Mucosa of rectum (tissue), 2 donors: ENCODE measurements at regions not wholly inside any gene's neighbourhood (a gene's known extent, or its start where the extent isn't known, plus 50 kb on each side); places are given as distances from the start of the nearest gene placed in this dataset.
"Not testable (repeated sequence)": the region's sequence is repeated elsewhere in the genome, so short reads cannot be mapped to it uniquely, and the experiment has no call there.

Experiments
- H3K27ac ChIP-seq, 2 donors: one replicate each; pipeline ENCODE4 v1.7.0; 2013; ENCODE audit warnings: inconsistent platforms in 2 of 2, low read depth in 2 of 2, low read length in 2 of 2
- H3K27me3 ChIP-seq, 2 donors: one replicate each; pipeline ENCODE4 v1.7.0; 2013; ENCODE audit warnings: low read length in 2 of 2; ENCODE audit not compliant: control insufficient read depth in 2 of 2, insufficient read depth in 2 of 2
- H3K36me3 ChIP-seq, 2 donors: one replicate each; pipeline ENCODE4 v1.7.0; 2013; ENCODE audit warnings: low read length in 2 of 2; ENCODE audit not compliant: control insufficient read depth in 2 of 2, insufficient read depth in 2 of 2
- H3K4me1 ChIP-seq, 2 donors: one replicate each; pipeline ENCODE4 v1.7.0; 2013; ENCODE audit warnings: low read length in 2 of 2, mild to moderate bottlenecking in 1 of 2; ENCODE audit not compliant: control insufficient read depth in 2 of 2, insufficient read depth in 2 of 2
- H3K4me3 ChIP-seq, 2 donors: one replicate each; pipeline ENCODE4 v1.7.0; 2013; ENCODE audit warnings: low read length in 2 of 2
- H3K9ac ChIP-seq, 2 donors: one replicate each; pipeline ENCODE4 v1.7.0; 2013; ENCODE audit warnings: low read length in 2 of 2, low read depth in 1 of 2, mild to moderate bottlenecking in 1 of 2
- H3K9me3 ChIP-seq, 2 donors: one replicate each; pipeline ENCODE4 v1.7.0; 2013; ENCODE audit warnings: low read length in 2 of 2; ENCODE audit not compliant: control insufficient read depth in 2 of 2
- donor health status: healthy.
- donor health status: Normal muscosa, but diverticular disease.

DNA sequence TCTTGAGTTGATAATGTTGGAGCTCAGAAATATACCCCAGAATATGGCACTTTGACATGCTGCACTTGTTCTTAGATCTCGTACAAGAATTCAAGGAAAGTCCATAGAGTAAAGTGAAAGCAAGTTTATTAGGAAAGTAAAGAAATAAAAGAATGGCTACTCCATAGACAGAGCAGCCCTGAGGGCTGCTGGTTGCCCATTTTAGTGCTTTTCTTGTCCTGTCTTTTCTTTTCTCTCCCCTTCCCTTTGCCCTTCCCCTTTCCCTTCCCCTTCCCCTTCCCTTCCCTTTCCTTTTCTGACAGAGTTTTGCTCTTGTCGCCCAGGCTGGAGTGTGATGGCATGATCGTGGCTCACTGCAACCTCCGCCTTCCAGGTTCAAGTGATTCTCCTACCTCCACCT is 283.4 kb upstream of the SEMA6A start:
- not testable (repeated sequence) for H3K9ac ChIP-seq, H3K4me1 ChIP-seq, H3K27ac ChIP-seq, H3K4me3 ChIP-seq, H3K9me3 ChIP-seq, H3K36me3 ChIP-seq
- H3K27me3 ChIP-seq: peaks cover 0 to 13% of the 10 kb centered on the region in 2 donors

DNA sequence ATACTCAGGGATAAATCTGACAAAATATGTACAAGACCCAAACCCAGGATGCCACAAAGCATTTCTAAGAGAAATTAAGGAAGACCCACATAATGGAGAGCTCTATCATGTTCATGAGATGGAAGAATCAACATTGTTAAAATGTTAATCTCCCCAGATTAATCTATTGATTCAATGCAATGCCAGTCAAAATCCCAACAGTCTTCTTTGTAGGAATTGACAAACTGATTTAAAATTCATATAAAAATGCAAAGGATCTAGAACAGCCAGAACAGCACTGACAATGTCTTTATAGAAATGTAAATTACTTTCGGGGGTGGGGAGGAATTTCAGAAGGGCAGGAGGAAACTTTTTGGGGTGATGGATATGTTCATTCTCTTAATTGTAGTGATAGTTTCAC is 281.6 kb upstream of the SEMA6A start:
- Histone ChIP-seq H3K9ac (no peak overlapping the region), H3K9me3 (no peaks in the 10 kb centered on the region)

DNA sequence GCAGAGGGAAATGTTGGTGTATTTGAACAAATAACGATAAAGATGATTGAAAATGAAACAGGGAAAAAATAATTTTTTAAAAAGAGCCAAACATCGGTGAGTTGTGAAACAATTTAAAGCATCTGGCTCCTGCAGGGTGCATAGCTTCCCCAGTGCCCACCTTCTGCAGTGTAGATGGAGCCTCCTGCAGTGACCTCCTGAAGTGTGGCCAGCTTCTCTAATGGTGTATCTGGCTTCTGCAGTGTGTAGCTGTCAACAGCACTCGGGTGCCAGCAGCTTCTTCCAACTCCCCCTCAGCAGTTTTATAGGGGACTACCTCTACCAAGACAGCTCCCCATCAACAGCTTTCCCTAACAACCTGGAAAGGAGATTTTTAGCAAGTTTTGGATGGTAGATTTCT is 279.4 kb upstream of the SEMA6A start:
- H3K27me3 ChIP-seq: peaks cover 4 to 13% of the 10 kb centered on the region in 2 donors
- no peaks in the 10 kb centered on the region for H3K9me3 ChIP-seq
- H3K9ac ChIP-seq: no peak overlapping the region
- H3K4me3 ChIP-seq: no peak overlapping the region
- no peaks in the 10 kb centered on the region for H3K36me3 ChIP-seq
- H3K27ac ChIP-seq: no peak overlapping the region
- H3K4me1 ChIP-seq: no peaks in the 10 kb centered on the region

More for the DNA sequence above, 281.6 kb upstream of the SEMA6A start:
- H3K4me1 ChIP-seq: no peaks in the 10 kb centered on the region
- no peak overlapping the region for H3K4me3 ChIP-seq
- H3K27ac ChIP-seq: no peak overlapping the region
- H3K36me3 ChIP-seq: no peaks in the 10 kb centered on the region
- H3K27me3 ChIP-seq: peaks cover 0 to 6% of the 10 kb centered on the region in 2 donors

DNA sequence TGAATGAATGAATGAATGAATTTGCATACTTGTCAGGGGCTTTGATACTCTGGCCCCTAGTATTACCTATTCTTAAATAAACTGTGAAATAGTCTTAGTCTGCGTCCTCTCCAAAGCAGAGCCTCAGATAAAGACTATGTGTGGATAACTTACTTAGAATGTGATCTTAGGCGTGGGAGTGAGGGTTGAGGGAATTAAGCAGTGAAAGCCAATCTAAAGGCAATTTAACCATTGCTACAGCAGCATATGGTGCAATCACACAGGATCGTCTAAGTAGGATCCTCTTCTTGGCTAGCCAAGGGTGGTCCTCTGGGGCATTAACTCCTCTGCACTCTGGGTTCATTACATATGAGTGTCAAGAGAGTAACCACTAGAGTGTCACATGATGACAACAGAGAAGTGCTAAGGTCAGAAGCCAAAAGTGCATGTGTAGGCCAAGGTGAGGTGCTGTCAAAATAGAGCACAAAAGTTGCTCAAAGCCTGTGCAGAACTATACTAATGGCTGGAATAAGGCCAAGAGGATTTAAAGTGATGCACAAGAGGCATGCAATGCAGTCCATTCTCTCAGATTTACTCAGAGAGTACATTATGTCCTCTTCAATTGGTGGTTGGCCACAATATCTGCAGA is 274.4 kb upstream of the SEMA6A start:
- Histone ChIP-seq H3K4me1 (no peaks in the 10 kb centered on the region), H3K27ac (no peak overlapping the region)

DNA sequence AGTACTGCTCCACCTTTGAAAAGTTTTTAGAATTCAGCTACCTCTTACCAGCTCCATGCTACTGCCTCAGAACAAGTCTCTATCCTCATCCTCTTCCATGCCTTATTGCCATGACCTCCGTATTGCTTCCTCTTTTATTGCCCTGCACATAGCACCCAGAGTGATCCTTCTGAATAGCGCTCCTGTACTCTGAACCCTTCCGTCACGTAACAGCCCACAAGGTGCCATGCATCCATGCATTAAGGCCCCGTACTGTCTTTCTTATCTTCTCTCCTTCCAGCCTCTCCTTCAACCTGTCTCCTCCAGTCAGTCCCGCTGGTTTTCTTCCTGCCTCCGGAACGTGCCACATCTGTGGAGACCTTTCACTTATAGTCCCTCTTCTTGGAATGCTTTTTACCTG is 273.3 kb upstream of the SEMA6A start:
- Histone ChIP-seq H3K27me3 (peaks cover 11 to 41% of the 10 kb centered on the region in 2 donors), H3K9me3 (no peaks in the 10 kb centered on the region), H3K36me3 (no peaks in the 10 kb centered on the region), H3K4me1 (peaks cover 0 to under 1% of the 10 kb centered on the region in 2 donors), H3K9ac (no peak overlapping the region), H3K27ac (no peak overlapping the region), H3K4me3 (no peak overlapping the region)

More for the DNA sequence above, 274.4 kb upstream of the SEMA6A start:
- Histone ChIP-seq H3K9me3 (no peaks in the 10 kb centered on the region), H3K9ac (no peak overlapping the region), H3K36me3 (no peaks in the 10 kb centered on the region), H3K27me3 (peaks cover 11 to 41% of the 10 kb centered on the region in 2 donors), H3K4me3 (no peak overlapping the region)

DNA sequence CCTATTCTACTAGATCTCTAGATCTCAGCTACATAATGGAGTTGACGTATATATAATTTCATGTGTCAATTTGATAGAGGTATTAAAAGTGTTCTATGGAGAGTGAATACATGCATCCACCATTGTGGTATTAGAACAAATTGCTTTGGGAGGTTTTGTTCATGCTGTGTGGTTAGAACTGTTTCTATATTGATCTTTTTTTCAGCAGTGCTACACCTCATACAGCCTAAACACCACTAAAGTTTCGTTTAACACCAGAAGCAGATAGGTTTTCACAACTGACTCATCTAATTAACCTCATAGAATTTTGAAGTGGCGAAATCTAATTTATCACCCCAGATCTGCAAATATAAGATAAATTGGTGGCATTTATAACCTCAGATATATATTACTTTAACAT is 269.4 kb upstream of the SEMA6A start:
- Histone ChIP-seq H3K27me3 (peaks cover 7 to 40% of the 10 kb centered on the region in 2 donors), H3K4me3 (no peak overlapping the region), H3K27ac (no peak overlapping the region), H3K4me1 (peaks cover 0 to 3% of the 10 kb centered on the region in 2 donors), H3K9ac (no peak overlapping the region), H3K9me3 (no peaks in the 10 kb centered on the region), H3K36me3 (no peaks in the 10 kb centered on the region)

DNA sequence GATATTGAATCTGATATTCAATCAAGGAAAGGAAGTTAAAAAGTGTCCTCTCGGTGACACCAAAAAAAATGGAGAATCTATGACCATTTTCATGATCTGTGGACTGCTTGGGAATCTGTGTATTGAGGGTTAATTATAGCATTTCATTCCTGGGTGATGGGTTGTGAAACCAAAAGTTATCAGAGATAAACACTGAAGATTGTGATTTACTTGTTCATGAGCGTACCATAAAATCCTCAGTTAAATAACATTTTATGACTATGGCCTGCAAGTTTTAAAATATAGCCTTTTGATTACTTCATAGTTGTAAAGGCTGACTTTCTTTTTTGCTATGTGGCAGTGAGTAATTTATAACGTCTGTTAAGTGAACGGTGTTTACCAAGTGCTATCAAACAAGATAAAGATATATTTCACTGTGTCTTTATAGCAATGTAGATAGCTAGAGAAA is 267.9 kb upstream of the SEMA6A start:
- Histone ChIP-seq H3K27ac (no peak overlapping the region), H3K36me3 (no peaks in the 10 kb centered on the region), H3K9me3 (no peaks in the 10 kb centered on the region), H3K4me1 (peaks cover 0 to 3% of the 10 kb centered on the region in 2 donors), H3K4me3 (no peak overlapping the region), H3K9ac (no peak overlapping the region), H3K27me3 (peaks cover 7 to 31% of the 10 kb centered on the region in 2 donors)

DNA sequence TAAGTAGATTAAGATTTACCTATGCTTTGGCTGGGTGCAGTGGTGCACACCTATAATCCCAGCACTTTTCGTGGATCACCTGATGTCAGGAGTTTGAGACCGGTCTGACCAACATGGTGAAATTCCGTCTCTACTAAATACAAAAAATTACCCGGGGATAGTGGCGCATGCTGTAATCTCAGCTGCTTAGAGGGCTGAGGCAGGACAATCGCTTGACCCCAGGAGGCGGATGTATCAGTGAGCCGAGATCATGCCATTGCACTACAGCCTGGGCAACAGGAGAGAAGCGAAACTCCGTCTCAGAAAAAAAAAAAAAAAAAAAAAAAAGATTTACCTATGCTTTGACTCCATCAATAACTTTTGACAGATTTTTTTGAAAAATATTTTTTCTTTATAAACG is 267.1 kb upstream of the SEMA6A start:
- Histone ChIP-seq H3K9ac (no peak overlapping the region), H3K9me3 (no peaks in the 10 kb centered on the region), H3K4me1 (peaks cover 0 to 3% of the 10 kb centered on the region in 2 donors), H3K4me3 (no peak overlapping the region), H3K27ac (no peak overlapping the region), H3K27me3 (peaks cover 7 to 33% of the 10 kb centered on the region in 2 donors), H3K36me3 (no peaks in the 10 kb centered on the region)

DNA sequence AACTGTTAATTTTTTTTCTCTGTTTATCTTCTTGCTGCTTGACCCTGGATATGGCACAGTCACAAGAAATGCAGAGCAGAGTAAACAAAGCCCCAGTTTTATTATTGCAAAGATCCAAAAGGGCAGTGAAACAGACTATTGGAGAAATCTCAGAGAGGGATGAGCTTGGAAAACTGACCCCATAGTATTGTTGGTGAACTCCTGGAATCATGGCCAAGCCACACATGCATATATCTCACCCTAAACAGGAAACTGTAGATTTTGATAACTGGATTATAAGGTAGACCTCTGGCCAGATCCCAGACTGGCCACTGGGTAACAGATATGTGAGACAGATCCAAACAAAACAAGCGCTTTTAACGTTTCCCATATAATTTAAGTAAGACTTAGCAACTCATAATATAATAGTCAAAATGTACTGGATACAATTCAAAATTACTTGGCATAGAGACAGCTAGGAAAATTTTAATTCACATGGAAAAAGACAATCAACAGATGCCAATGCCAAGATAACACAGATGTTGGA is 263.5 kb upstream of the SEMA6A start:
- Histone ChIP-seq H3K4me1 (peaks cover 0 to 3% of the 10 kb centered on the region in 2 donors), H3K27ac (no peak overlapping the region), H3K9me3 (no peaks in the 10 kb centered on the region), H3K9ac (no peak overlapping the region), H3K36me3 (no peaks in the 10 kb centered on the region), H3K4me3 (no peak overlapping the region), H3K27me3 (peaks cover 0 to 30% of the 10 kb centered on the region in 2 donors)

DNA sequence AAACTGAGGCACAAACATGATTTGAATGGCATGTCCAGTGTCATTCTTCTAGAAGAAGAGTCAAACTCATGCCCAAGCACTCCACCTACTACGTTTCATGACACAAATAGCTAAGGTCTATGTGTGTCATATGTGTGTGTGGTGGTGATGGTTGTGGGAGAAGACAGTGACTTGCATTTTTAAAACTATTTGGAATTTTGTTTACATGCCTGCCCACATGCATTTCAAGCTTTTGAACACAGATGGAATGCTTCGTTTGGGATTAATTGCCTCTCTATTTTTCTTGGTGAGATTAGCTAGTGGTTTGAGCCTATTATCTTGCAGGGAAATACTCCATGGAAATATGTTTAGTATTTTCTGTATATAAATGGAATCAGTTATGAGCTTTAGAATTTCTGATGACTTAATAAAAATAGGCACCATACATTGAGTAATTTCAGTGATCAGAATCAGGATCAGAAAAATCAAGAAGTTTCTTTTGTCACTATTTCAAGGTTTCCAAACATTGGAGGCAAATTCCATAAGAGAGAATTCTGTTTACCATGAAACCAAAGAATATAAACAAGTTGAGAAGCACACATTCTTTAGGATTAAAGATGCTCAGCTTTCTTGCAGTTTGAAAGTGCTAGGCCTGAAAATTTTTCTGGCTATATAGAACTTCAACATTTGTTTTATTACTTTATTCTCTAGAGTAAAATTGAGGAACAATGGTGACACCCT is 260.3 kb upstream of the SEMA6A start:
- no peak overlapping the region for H3K9ac ChIP-seq
- H3K36me3 ChIP-seq: no peaks in the 10 kb centered on the region
- H3K27me3 ChIP-seq: peaks cover 3 to 29% of the 10 kb centered on the region in 2 donors
- no peak overlapping the region for H3K4me3 ChIP-seq
- no peaks in the 10 kb centered on the region for H3K9me3 ChIP-seq
- no peaks in the 10 kb centered on the region for H3K4me1 ChIP-seq
- H3K27ac ChIP-seq: no peak overlapping the region
